ENCODE measurements at regions not wholly inside any gene's neighbourhood (a gene's known extent, or its start where the extent isn't known, plus 50 kb on each side); places are given as distances from the start of the nearest gene placed in this dataset.

GRCh38 chr1:216809649-216810048 lies 86.4 kb upstream of the ESRRG start:
- TF ChIP-seq CTCF (conservative IDR thresholded peaks at IDR 0.05; ENCODE audit: low read depth, low read length) (no peak), USF2 (IDR thresholded peaks at IDR 0.05; ENCODE audit: low read depth, low read length) (no peak), POLR2A (IDR thresholded peaks at IDR 0.05; ENCODE audit: low read depth, low read length) (no peak), RAD21 (IDR thresholded peaks at IDR 0.05; ENCODE audit: low read length) (no peak), RFX5 (IDR thresholded peaks at IDR 0.05; ENCODE audit: low read depth, low read length) (no peak), RCOR1 (IDR thresholded peaks at IDR 0.05; ENCODE audit: insufficient replicate concordance, low read length) (no peak), BHLHE40 (IDR thresholded peaks at IDR 0.05; ENCODE audit: low read depth, low read length) (no peak), MXI1 (IDR thresholded peaks at IDR 0.05; ENCODE audit: borderline replicate concordance, low read depth, low read length) (no peak)
- TF ChIP-seq, protein P1, sequence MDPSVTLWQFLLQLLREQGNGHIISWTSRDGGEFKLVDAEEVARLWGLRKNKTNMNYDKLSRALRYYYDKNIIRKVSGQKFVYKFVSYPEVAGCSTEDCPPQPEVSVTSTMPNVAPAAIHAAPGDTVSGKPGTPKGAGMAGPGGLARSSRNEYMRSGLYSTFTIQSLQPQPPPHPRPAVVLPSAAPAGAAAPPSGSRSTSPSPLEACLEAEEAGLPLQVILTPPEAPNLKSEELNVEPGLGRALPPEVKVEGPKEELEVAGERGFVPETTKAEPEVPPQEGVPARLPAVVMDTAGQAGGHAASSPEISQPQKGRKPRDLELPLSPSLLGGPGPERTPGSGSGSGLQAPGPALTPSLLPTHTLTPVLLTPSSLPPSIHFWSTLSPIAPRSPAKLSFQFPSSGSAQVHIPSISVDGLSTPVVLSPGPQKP (IDR thresholded peaks at IDR 0.05; ENCODE audit: borderline replicate concordance, low read depth, low read length) = no peak

Data from IMR-90 (cell line).